ENCODE measurements at regions not wholly inside any gene's neighbourhood (a gene's known extent, or its start where the extent isn't known, plus 50 kb on each side); places are given as distances from the start of the nearest gene placed in this dataset.

DNA sequence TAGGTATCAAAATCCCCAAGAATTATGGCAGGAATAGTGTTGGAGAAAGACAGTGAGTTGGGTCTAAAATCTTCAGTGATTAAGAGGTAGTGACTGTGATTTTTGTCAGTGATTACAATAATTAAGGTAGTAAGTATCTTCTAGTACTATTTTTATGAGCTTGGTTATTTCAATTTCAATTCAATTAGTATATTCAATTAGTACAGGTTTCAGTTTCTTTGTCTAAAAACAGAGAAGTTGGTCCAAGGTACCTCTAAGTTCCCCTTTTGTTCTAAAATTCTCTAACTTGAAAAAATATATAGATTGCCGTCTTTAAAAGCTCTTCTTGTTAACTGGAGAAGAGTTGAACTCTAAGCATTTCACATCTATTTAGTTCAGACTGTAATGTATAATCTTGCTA lies 82.9 kb downstream of the OTUD1 start:
- DNase-seq (no peak), ATAC-seq (ENCODE audit: poor library complexity) (no peak)
- no peak overlapping the region for H3K4me3 Mint-ChIP-seq
- H3K4me1 ChIP-seq (ENCODE audit: insufficient read depth, low read length) = no peaks in the 10 kb centered on the region
- H3K27ac ChIP-seq (ENCODE audit: low read depth in 1 of 2, low read length in 2 of 2) = no peak overlapping the region
- H3K36me3 ChIP-seq (ENCODE audit: insufficient read depth, low read length) = no peaks in the 10 kb centered on the region
- H3K27me3 ChIP-seq (ENCODE audit: control insufficient read depth in 1 of 2, insufficient read depth in 2 of 2, low read length in 2 of 2) = peaks cover 0 to 8% of the 10 kb centered on the region in 2 experiments
- peaks cover 6% of the 10 kb centered on the region for H3K27me3 Mint-ChIP-seq
- POLR2A ChIA-PET = interaction anchor here (0.9 kb wide), 1 partner anchor 18 kb away, joined by 3 read pairs; no protein-coding TSS in a partner anchor
- H3K4me3 ChIP-seq (ENCODE audit: low read length) = no peak overlapping the region
- CTCF ChIA-PET = interaction anchor here (1.2 to 1.5 kb wide), 2 partner anchors 9 to 207 kb away, joined by 3 to 4 read pairs; no protein-coding TSS in a partner anchor
- no peaks in the 10 kb centered on the region for H3K9me3 ChIP-seq (ENCODE audit: control insufficient read depth in 1 of 2, insufficient read depth in 1 of 2, low read length in 2 of 2)
- no peaks in the 10 kb centered on the region for H3K9me3 Mint-ChIP-seq
- no peaks in the 10 kb centered on the region for H3K36me3 Mint-ChIP-seq (ENCODE audit: low read depth)
- TF ChIP-seq, protein P1, sequence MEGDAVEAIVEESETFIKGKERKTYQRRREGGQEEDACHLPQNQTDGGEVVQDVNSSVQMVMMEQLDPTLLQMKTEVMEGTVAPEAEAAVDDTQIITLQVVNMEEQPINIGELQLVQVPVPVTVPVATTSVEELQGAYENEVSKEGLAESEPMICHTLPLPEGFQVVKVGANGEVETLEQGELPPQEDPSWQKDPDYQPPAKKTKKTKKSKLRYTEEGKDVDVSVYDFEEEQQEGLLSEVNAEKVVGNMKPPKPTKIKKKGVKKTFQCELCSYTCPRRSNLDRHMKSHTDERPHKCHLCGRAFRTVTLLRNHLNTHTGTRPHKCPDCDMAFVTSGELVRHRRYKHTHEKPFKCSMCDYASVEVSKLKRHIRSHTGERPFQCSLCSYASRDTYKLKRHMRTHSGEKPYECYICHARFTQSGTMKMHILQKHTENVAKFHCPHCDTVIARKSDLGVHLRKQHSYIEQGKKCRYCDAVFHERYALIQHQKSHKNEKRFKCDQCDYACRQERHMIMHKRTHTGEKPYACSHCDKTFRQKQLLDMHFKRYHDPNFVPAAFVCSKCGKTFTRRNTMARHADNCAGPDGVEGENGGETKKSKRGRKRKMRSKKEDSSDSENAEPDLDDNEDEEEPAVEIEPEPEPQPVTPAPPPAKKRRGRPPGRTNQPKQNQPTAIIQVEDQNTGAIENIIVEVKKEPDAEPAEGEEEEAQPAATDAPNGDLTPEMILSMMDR (IDR thresholded peaks at IDR 0.05) = no peak
- no peaks in the 10 kb centered on the region for H3K4me1 Mint-ChIP-seq (ENCODE audit: low read depth)
- intact Hi-C loops (cut with DNase I, micrococcal nuclease) = no loop called here
- H3K27ac Mint-ChIP-seq = no peak overlapping the region

DNA sequence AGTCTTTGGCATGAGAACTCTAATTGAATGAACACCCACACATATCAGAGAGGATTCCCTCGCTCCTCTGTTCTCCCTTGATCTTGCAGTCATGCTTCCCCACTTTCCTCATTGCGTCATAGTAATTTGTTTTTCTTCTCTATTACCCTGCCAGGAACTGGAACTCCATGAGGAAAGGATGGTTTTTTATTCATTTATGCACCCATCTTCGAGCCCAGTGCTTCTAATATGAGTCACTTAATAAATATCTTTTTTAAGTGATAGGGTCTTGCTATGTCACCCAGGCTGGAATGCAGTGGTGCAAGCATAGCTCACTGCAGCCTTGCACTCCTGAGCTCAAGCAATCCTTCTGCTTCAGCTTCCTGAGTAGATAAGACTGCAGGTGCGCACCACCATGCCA lies 83.5 kb downstream of the OTUD1 start:
- Mint-ChIP-seq H3K4me1 (ENCODE audit: low read depth) (no peaks in the 10 kb centered on the region), H3K27me3 (peaks cover 5% of the 10 kb centered on the region), H3K9me3 (no peaks in the 10 kb centered on the region), H3K36me3 (ENCODE audit: low read depth) (no peaks in the 10 kb centered on the region), H3K27ac (no peak overlapping the region), H3K4me3 (no peak overlapping the region)
- no peaks in the 10 kb centered on the region for H3K4me1 ChIP-seq (ENCODE audit: insufficient read depth, low read length)
- TF ChIP-seq, protein P1 (IDR thresholded peaks at IDR 0.05) = no peak
- ChIA-PET POLR2A (no interaction called here), CTCF (interaction anchor here (1.5 kb wide), 1 partner anchor 208 kb away, joined by 4 read pairs; no protein-coding TSS in a partner anchor)
- DNase-seq (no peak), ATAC-seq (ENCODE audit: poor library complexity) (no peak)
- peaks cover 0 to 8% of the 10 kb centered on the region in 2 experiments for H3K27me3 ChIP-seq (ENCODE audit: control insufficient read depth in 1 of 2, insufficient read depth in 2 of 2, low read length in 2 of 2)
- H3K9me3 ChIP-seq (ENCODE audit: control insufficient read depth in 1 of 2, insufficient read depth in 1 of 2, low read length in 2 of 2) = no peaks in the 10 kb centered on the region
- H3K36me3 ChIP-seq (ENCODE audit: insufficient read depth, low read length) = no peaks in the 10 kb centered on the region
- intact Hi-C loops (cut with DNase I, micrococcal nuclease) = no loop called here
- H3K4me3 ChIP-seq (ENCODE audit: low read length) = no peak overlapping the region
- H3K27ac ChIP-seq (ENCODE audit: low read depth in 1 of 2, low read length in 2 of 2) = no peak overlapping the region

DNA sequence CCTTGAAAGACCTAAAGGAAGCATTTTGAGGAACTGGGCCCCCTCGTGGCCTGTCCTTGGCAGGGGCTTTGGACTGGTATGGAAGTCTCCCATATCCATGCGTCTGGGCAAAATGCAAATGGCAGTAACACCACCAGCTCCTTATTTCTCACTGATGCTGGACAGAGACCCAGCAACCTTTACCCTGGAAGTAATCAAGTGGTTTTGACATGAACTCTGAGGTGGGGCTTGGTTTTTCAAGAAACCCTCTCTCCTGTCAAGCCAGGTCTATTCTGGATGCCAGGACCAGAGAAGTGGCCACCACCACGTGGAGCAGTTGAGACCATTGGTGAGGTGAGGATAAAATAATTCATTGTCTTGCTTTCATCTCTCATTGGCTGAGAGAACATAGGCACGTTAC lies 84.4 kb downstream of the OTUD1 start:
- intact Hi-C loops (cut with DNase I, micrococcal nuclease) = no loop called here
- peaks cover 5% of the 10 kb centered on the region for H3K27me3 Mint-ChIP-seq
- no peaks in the 10 kb centered on the region for H3K4me1 Mint-ChIP-seq (ENCODE audit: low read depth)
- Histone ChIP-seq H3K27ac (ENCODE audit: low read depth in 1 of 2, low read length in 2 of 2) (no peak overlapping the region), H3K4me1 (ENCODE audit: insufficient read depth, low read length) (no peaks in the 10 kb centered on the region), H3K4me3 (ENCODE audit: low read length) (no peak overlapping the region), H3K36me3 (ENCODE audit: insufficient read depth, low read length) (no peaks in the 10 kb centered on the region), H3K9me3 (ENCODE audit: control insufficient read depth in 1 of 2, insufficient read depth in 1 of 2, low read length in 2 of 2) (no peaks in the 10 kb centered on the region), H3K27me3 (ENCODE audit: control insufficient read depth in 1 of 2, insufficient read depth in 2 of 2, low read length in 2 of 2) (peaks cover 0 to 8% of the 10 kb centered on the region in 2 experiments)
- ATAC-seq (ENCODE audit: poor library complexity) (no peak), DNase-seq (no peak)
- H3K27ac Mint-ChIP-seq = no peak overlapping the region
- TF ChIP-seq, protein P1 (IDR thresholded peaks at IDR 0.05) = no peak
- H3K9me3 Mint-ChIP-seq = no peaks in the 10 kb centered on the region
- ChIA-PET CTCF (no interaction called here), POLR2A (no interaction called here)
- no peak overlapping the region for H3K4me3 Mint-ChIP-seq
- H3K36me3 Mint-ChIP-seq (ENCODE audit: low read depth) = no peaks in the 10 kb centered on the region

Data from CD4-positive, alpha-beta T cell (primary cell).